SHP77 treated with DMSO at 0.1 percent for 48 hours (cell line): ENCODE measurements at regions not wholly inside any gene's neighbourhood (a gene's known extent, or its start where the extent isn't known, plus 50 kb on each side); places are given as distances from the start of the nearest gene placed in this dataset.
"Not testable (repeated sequence)": the region's sequence is repeated elsewhere in the genome, so short reads cannot be mapped to it uniquely, and the experiment has no call there.

Experiments
- DNase-seq: peaks from one replicate; lab custom pipeline; 2025; lab: John Stamatoyannopoulos, UW

- DNase-seq = no peak
Measured at GRCh38 chr9:113705306-113705927, 170.7 kb upstream of the ZNF618 start.

DNA sequence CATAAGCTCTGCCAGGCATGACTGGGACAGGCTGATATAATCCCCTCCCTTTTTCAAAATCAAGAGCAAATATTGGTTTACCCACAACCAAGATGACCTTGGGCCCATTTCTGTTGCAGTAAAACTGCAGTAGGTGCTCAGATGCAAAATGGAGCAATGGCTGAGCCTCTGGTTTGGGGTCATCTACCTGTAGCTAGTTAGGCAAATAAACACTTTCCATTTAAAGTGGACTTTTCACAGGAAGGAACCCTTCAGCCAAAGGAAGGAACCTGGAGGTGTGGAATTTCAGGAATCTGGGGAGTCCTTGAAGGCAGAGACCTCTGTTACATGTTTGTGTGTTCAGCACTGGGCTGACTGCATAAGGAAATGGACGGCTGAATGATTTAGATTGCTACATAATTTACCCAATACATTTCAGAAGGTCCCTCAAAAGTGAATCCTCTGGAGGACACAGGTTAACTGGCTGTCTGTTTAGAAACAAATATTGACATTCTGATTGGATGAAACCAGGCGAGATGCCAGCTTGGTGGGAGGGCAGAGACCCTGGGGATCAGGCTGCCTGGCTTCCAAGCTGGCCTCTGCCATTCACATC is 170.1 kb upstream of the ZNF618 start:
- DNase-seq = no peak

- DNase-seq = no peak
Measured at GRCh38 chr9:113707953-113708695, 168.0 kb upstream of the ZNF618 start.

GRCh38 chr9:113708821-113709713 is 167.0 kb upstream of the ZNF618 start:
- DNase-seq = no peak

GRCh38 chr9:113709721-113710120 is 166.4 kb upstream of the ZNF618 start:
- DNase-seq = no peak

- no peak for DNase-seq
Measured at GRCh38 chr9:113711251-113711650, 164.9 kb upstream of the ZNF618 start.

- no peak for DNase-seq
Measured at GRCh38 chr9:113712053-113712452, 164.1 kb upstream of the ZNF618 start.

DNA sequence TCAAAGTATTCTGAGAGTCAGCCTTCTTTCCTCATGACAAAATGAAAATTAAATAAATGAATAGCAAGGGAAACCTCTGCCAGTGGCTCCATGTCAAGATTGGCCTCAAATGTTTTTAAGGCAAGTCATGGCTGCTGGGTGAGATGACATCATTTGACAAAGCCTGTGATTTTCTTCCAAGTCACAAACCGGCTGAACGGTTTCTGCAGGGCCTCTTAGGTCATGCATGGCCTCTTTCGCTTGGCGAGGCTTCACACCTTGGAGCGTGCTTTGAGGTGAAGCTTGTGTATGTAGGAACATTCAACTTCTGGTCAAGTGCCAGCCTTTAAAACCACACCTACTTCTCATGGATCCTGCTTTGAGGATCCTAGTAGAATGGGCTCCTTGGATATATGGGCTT is 161.0 kb upstream of the ZNF618 start:
- no peak for DNase-seq

DNA sequence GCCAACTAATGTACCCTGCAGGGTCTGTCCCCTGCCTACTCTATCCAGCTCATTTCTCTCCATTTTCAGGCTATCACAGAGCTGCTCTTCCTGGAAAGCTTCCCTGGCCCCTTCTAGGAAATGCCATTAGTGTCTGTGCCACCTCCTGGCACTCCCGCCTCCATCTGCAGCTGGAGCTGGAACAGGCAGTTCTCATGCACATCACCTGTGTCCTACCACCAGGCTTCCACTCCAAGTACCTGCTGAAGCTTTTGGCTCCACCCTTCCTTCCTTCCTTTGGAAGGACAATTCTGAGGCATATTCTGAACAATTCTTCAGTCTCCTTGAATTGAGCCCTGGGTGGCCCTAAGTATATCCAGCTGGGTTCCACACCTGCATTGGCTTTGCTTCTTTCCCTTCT is 156.2 kb upstream of the ZNF618 start:
- DNase-seq = no peak

- DNase-seq = no peak
Measured at GRCh38 chr9:113720495-113720894, 155.6 kb upstream of the ZNF618 start.

- no peak for DNase-seq
Measured at GRCh38 chr9:113721856-113722255, 154.3 kb upstream of the ZNF618 start.

- no peak for DNase-seq
Measured at GRCh38 chr9:113724202-113724601, 151.9 kb upstream of the ZNF618 start.

- DNase-seq = no peak
Measured at GRCh38 chr9:113728989-113729388, 147.1 kb upstream of the ZNF618 start.

- no peak for DNase-seq
Measured at GRCh38 chr9:113734826-113735225, 141.3 kb upstream of the ZNF618 start.

DNA sequence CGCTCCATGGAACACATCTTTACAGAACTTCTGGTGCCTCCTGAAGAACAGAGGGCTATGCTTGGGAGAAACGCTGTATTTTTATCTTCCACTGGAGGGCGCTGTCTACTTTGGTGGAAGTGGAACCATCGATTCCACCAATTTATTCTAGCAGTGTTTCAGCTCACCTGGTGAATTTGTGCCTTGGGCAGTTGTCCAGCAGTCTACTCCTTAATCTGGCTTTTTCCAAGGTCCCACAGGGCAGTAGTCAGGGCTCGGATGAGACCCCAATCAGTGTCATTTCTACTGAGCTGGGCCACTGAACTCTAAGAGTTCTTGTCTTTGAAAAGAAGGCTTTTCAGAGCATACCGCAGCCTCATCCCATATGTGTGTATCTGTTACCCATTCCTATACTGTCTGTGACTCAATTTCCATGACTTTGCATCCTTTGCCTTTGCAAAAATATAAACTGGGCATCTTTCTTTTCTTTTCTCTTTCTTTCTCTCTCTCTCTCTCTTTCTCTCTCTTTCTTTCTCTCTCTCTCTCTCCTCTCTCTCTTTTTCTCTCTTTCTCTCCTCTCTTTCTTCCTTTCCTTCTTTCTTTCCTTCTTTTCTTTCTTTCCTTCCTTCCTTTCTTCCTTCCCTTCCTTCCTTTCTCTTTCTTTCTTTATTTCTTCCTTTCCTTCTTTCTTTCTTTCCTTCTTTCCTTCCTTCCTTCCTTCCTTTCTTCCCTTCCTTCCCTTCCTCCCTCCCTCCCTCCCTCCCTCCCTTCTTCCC is 138.4 kb upstream of the ZNF618 start:
- peak; percentile 31 for DNase-seq

- no peak for DNase-seq
Measured at GRCh38 chr9:113738496-113738892, 137.6 kb upstream of the ZNF618 start.

- no peak for DNase-seq
Measured at GRCh38 chr9:113738893-113739604, 137.1 kb upstream of the ZNF618 start.

DNA sequence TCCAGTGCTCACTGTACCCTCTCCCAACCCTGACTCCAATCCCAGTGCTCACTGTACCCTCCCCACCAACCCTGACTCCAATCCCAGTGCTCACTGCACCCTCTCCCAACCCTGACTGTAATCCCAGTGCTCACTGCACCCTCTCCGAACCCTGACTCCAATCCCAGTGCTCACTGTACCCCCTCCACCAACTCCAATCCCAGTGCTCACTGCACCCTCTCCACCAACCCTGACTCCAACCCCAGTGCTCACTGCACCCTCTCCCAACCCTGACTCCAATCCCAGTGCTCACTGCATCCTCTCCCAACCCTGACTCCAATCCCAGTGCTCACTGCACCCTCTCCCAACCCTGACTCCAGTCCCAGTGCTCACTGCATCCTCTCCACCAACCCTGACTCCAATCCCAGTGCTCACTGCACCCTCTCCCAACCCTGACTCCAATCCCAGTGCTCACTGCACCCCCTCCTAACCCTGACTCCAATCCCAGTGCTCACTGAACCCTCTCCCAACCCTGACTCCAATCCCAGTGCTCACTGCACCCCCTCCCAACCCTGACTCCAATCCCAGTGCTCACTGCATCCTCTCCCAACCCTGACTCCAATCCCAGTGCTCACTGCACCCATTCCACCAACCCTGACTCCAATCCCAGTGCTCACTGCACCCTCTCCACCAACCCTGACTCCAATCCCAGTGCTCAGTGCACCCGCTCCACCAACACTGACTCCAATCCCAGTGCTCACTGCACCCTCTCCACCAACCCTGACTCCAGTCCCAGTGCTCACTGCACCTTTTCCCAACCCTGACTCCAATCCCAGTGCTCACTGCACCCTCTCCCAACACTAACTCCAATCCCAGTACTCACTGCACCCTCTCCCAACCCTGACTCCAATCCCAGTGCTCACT is 136.3 kb upstream of the ZNF618 start:
- not testable (repeated sequence) for DNase-seq

- not testable (repeated sequence) for DNase-seq
Measured at GRCh38 chr9:113740508-113741500, 135.3 kb upstream of the ZNF618 start.
